PC-3 (cell line): ENCODE measurements at regions not wholly inside any gene's neighbourhood (a gene's known extent, or its start where the extent isn't known, plus 50 kb on each side); places are given as distances from the start of the nearest gene placed in this dataset.

Experiments
- ATAC-seq: fragments of 200-7000 bp; cut with Tn5 transposase; 2 replicates; pipeline ENCODE4 v1.9.1; 2020; ENCODE audit warnings: mild to moderate bottlenecking, moderate library complexity
- BruUV-seq: library from RNA; stranded (reverse); fragments of 400-500 nt; replicated peaks from 2 replicates; lab custom pipeline; 2021; lab: Mats Ljungman, UMichigan
- CTCF ChIA-PET: fragments of 300-600 bp; sonication (Branson Sonifier 250); formaldehyde crosslinking; loops from one replicate; lab custom pipeline; 2022; ENCODE audit warnings: antibody characterized with exemption; lab: Charles Lee
- POLR2A ChIA-PET: fragments of 300-600 bp; sonication (Branson Sonifier 250); formaldehyde crosslinking; loops from one replicate; lab custom pipeline; 2022; ENCODE audit warnings: antibody characterized with exemption; ENCODE audit not compliant: unreplicated experiment; lab: Charles Lee
- DNase-seq: peaks from one replicate; pipeline ENCODE4 v3.0.0-alpha.2; 2015
- H2AFZ ChIP-seq: fragments of 300-600 bp; sonication (generic); 2 replicates; pipeline ENCODE4 v1.6.0; 2016; ENCODE audit warnings: antibody characterized with exemption, low read length
- H3F3A ChIP-seq: fragments of 300-600 bp; sonication (generic); one replicate; pipeline ENCODE4 v1.6.0; 2017; ENCODE audit warnings: antibody characterized with exemption, low read length, control low read depth, mild to moderate bottlenecking; ENCODE audit not compliant: unreplicated experiment
- H3K27ac ChIP-seq: fragments of 300-600 bp; sonication (generic); 2 replicates; pipeline ENCODE4 v1.5.1; 2016; ENCODE audit warnings: mild to moderate bottlenecking, low read length
- H3K27me3 ChIP-seq: fragments of 300-600 bp; sonication (generic); 2 replicates; pipeline ENCODE4 v1.6.1; 2016; ENCODE audit warnings: low read length, mixed read lengths
- H3K36me3 ChIP-seq: fragments of 300-600 bp; sonication (generic); 2 replicates; pipeline ENCODE4 v1.6.1; 2016; ENCODE audit warnings: low read depth, mixed run types, low read length, mixed read lengths
- H3K4me1 ChIP-seq: fragments of 300-600 bp; sonication (generic); 2 replicates; pipeline ENCODE4 v1.5.1; 2016; ENCODE audit warnings: low read length; ENCODE audit not compliant: insufficient read depth
- H3K4me2 ChIP-seq: fragments of 300-600 bp; sonication (generic); 2 replicates; pipeline ENCODE4 v1.6.0; 2016; ENCODE audit warnings: low read length
- H3K4me3 ChIP-seq: fragments of 300-600 bp; sonication (generic); 2 replicates; pipeline ENCODE4 v1.5.1; 2016; ENCODE audit warnings: mild to moderate bottlenecking, low read length, mixed read lengths
- H3K79me2 ChIP-seq: fragments of 300-600 bp; sonication (generic); 2 replicates; pipeline ENCODE4 v1.6.1; 2017; ENCODE audit warnings: low read length, mixed read lengths
- H3K9ac ChIP-seq: fragments of 300-600 bp; sonication (generic); 2 replicates; pipeline ENCODE4 v1.6.0; 2016; ENCODE audit warnings: mild to moderate bottlenecking, low read length
- H3K9me2 ChIP-seq: fragments of 300-600 bp; sonication (generic); replicated peaks from 2 replicates; pipeline ENCODE4 v1.6.1; 2016; ENCODE audit warnings: mixed run types, low read length, mixed read lengths
- H3K9me3 ChIP-seq: fragments of 300-600 bp; sonication (generic); 2 replicates; pipeline ENCODE4 v1.6.1; 2016; ENCODE audit warnings: low read length, mixed read lengths
- H4K20me1 ChIP-seq: fragments of 300-600 bp; sonication (generic); 2 replicates; pipeline ENCODE4 v1.6.1; 2016; ENCODE audit warnings: low read length, mixed read lengths
- EZH2 ChIP-seq: fragments of 300-600 bp; sonication (generic); IDR thresholded peaks from one replicate; pipeline ENCODE4 v1.6.1; 2017; ENCODE audit warnings: antibody characterized with exemption, mild to moderate bottlenecking, low read length; ENCODE audit not compliant: unreplicated experiment
- EZH2phosphoT487 ChIP-seq: fragments of 300-600 bp; sonication (generic); IDR thresholded peaks from 2 replicates; pipeline ENCODE4 v1.6.1; 2018; ENCODE audit warnings: mild to moderate bottlenecking, antibody characterized with exemption, low read length, borderline replicate concordance
- intact Hi-C: fragments of 100-400 bp; cut with micrococcal nuclease; formaldehyde crosslinking; loops from 2 replicates; pipeline ENCODE4 v1.9.0; 2023
- TF ChIP-seq, protein P1 (sequence below): fragments of 300-600 bp; sonication (generic); conservative IDR thresholded peaks from 2 replicates; pipeline ENCODE4 v1.5.1; 2017; ENCODE audit warnings: antibody characterized with exemption, low read depth, mild to moderate bottlenecking, low read length

DNA sequence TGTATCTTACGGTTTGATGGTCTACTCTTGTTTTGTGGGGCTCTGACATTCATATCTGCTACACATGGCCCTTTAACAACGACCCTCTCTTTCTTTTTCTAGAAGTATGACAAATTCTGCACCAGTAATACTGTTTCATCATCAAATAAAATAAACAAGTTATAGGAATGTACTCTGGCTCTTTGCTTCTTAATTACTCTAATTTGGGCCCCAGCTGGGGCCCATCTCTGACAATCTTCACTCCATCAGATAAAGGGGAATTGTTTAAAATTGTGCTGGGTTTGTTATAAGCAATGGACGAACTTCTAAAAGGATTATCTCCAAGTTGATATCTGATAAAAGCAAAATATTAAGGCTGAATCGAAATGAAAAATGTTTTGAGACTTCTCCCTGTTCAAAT is 343.6 kb upstream of the JAG1 start:
- H3F3A ChIP-seq: no peaks in the 10 kb centered on the region
- no peak overlapping the region for H2AFZ ChIP-seq
- ATAC-seq (no peak), DNase-seq (no peak)
- no peaks in the 10 kb centered on the region for H3K9me3 ChIP-seq
- H3K4me3 ChIP-seq: no peak overlapping the region
- H3K4me1 ChIP-seq: peaks cover 12% of the 10 kb centered on the region; the same call in 1 of the 2 replicates
- no peak overlapping the region for H3K27ac ChIP-seq
- no peak overlapping the region for H3K4me2 ChIP-seq
- H3K36me3 ChIP-seq: no peaks in the 10 kb centered on the region
- H3K79me2 ChIP-seq: no peaks in the 10 kb centered on the region
- H3K9ac ChIP-seq: no peak overlapping the region
- no peaks in the 10 kb centered on the region for H4K20me1 ChIP-seq
- POLR2A ChIA-PET: no interaction called here
- H3K9me2 ChIP-seq: no peaks in the 10 kb centered on the region
- no TSS peak for BruUV-seq
- CTCF ChIA-PET: no interaction called here
- H3K27me3 ChIP-seq: no peaks in the 10 kb centered on the region
- TF ChIP-seq, protein P1, sequence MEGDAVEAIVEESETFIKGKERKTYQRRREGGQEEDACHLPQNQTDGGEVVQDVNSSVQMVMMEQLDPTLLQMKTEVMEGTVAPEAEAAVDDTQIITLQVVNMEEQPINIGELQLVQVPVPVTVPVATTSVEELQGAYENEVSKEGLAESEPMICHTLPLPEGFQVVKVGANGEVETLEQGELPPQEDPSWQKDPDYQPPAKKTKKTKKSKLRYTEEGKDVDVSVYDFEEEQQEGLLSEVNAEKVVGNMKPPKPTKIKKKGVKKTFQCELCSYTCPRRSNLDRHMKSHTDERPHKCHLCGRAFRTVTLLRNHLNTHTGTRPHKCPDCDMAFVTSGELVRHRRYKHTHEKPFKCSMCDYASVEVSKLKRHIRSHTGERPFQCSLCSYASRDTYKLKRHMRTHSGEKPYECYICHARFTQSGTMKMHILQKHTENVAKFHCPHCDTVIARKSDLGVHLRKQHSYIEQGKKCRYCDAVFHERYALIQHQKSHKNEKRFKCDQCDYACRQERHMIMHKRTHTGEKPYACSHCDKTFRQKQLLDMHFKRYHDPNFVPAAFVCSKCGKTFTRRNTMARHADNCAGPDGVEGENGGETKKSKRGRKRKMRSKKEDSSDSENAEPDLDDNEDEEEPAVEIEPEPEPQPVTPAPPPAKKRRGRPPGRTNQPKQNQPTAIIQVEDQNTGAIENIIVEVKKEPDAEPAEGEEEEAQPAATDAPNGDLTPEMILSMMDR: no peak
- TF ChIP-seq EZH2 (no peak), EZH2phosphoT487 (no peak)
- intact Hi-C loops: no loop called here

GRCh38 chr20:11018668-11019170 is 344.9 kb upstream of the JAG1 start:
- ATAC-seq (no peak), DNase-seq (peak; percentile 6)
- POLR2A ChIA-PET: interaction anchor here (0.5 kb wide), 1 partner anchor 67 kb away, joined by 4 read pairs; no protein-coding TSS in a partner anchor
- no peaks in the 10 kb centered on the region for H3K79me2 ChIP-seq
- no peaks in the 10 kb centered on the region for H3K36me3 ChIP-seq
- no peaks in the 10 kb centered on the region for H3F3A ChIP-seq
- no peaks in the 10 kb centered on the region for H3K9me3 ChIP-seq
- no peak overlapping the region for H3K4me2 ChIP-seq
- intact Hi-C loops: no loop called here
- H3K9me2 ChIP-seq: no peaks in the 10 kb centered on the region
- TF ChIP-seq EZH2 (no peak), EZH2phosphoT487 (no peak)
- TF ChIP-seq, protein P1: no peak
- H3K4me1 ChIP-seq: peaks cover 12% of the 10 kb centered on the region; the same call in 1 of the 2 replicates
- CTCF ChIA-PET: no interaction called here
- no peak overlapping the region for H3K9ac ChIP-seq
- no peak overlapping the region for H3K27ac ChIP-seq
- no peaks in the 10 kb centered on the region for H3K27me3 ChIP-seq
- H3K4me3 ChIP-seq: no peak overlapping the region
- H2AFZ ChIP-seq: no peak overlapping the region
- no peaks in the 10 kb centered on the region for H4K20me1 ChIP-seq
- BruUV-seq: no TSS peak

DNA sequence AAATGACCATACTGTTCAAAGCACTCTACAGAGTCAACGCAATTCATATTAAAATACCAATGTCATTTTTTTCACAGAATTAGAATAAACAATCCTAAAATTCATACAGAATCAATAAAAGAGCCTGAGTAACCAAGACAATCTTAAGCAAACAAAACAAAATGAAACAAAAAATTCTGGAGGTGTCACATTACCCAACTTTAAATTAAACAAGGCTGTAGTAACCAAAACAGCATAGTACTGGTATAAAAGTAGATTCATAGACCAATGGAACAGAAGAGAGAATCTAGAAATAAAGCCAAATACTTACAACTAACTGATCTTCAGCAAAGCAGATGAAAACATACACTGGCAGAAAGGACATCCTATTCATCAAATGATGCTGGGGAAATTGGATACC is 346.9 kb upstream of the JAG1 start:
- H3F3A ChIP-seq: no peaks in the 10 kb centered on the region
- H3K27ac ChIP-seq: 0 out of 2 replicates have a peak overlapping the region, but pooled peaks have one; percentile 4
- H3K9me3 ChIP-seq: no peaks in the 10 kb centered on the region
- H3K27me3 ChIP-seq: no peaks in the 10 kb centered on the region
- H2AFZ ChIP-seq: no peak overlapping the region
- ChIA-PET CTCF (no interaction called here), POLR2A (no interaction called here)
- TF ChIP-seq EZH2 (no peak), EZH2phosphoT487 (no peak)
- TF ChIP-seq, protein P1: no peak
- ATAC-seq (peak; percentile 85), DNase-seq (peak; percentile 49)
- H3K4me1 ChIP-seq: peaks cover 12% of the 10 kb centered on the region; the same call in 1 of the 2 replicates
- no peaks in the 10 kb centered on the region for H3K9me2 ChIP-seq
- intact Hi-C loops: loop anchor here (1.0 to 10.0 kb wide), 6 partner anchors 38 to 466 kb away; no protein-coding TSS in a partner anchor
- H3K4me2 ChIP-seq: peak overlapping the region; percentile 5
- no peaks in the 10 kb centered on the region for H3K36me3 ChIP-seq
- no peaks in the 10 kb centered on the region for H3K79me2 ChIP-seq
- no peaks in the 10 kb centered on the region for H4K20me1 ChIP-seq
- H3K4me3 ChIP-seq: no peak overlapping the region
- H3K9ac ChIP-seq: no peak overlapping the region
- no TSS peak for BruUV-seq
